ENCODE measurements at regions not wholly inside any gene's neighbourhood (a gene's known extent, or its start where the extent isn't known, plus 50 kb on each side); places are given as distances from the start of the nearest gene placed in this dataset.

DNA sequence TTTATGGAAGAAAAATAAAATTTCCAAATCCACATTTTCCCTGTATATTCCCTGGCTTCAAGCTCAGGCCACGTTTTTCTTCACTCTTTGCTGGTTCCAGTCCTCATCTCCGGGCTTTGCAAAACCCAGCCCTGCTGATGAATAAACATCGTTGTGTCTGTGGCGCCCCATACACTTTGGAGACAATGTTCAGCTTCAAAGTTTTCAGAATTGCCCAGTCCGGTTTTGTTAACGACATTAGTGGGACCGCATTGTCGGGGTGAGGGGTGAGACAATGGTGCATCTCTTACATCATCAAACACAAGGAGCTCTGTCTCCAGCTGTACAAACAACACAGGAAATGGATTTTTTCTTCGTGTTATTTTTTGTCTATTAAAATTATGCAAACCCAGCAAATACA lies 53.4 kb upstream of the HTATIP2 start:
- TF ChIP-seq, protein P1, sequence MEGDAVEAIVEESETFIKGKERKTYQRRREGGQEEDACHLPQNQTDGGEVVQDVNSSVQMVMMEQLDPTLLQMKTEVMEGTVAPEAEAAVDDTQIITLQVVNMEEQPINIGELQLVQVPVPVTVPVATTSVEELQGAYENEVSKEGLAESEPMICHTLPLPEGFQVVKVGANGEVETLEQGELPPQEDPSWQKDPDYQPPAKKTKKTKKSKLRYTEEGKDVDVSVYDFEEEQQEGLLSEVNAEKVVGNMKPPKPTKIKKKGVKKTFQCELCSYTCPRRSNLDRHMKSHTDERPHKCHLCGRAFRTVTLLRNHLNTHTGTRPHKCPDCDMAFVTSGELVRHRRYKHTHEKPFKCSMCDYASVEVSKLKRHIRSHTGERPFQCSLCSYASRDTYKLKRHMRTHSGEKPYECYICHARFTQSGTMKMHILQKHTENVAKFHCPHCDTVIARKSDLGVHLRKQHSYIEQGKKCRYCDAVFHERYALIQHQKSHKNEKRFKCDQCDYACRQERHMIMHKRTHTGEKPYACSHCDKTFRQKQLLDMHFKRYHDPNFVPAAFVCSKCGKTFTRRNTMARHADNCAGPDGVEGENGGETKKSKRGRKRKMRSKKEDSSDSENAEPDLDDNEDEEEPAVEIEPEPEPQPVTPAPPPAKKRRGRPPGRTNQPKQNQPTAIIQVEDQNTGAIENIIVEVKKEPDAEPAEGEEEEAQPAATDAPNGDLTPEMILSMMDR (conservative IDR thresholded peaks at IDR 0.05): no peak
- no peak for TF ChIP-seq ZFX (IDR thresholded peaks at IDR 0.05)
